NCI-H187 (cell line): ENCODE measurements at regions not wholly inside any gene's neighbourhood (a gene's known extent, or its start where the extent isn't known, plus 50 kb on each side); places are given as distances from the start of the nearest gene placed in this dataset.
"Not testable (repeated sequence)": the region's sequence is repeated elsewhere in the genome, so short reads cannot be mapped to it uniquely, and the experiment has no call there.

Experiments used
- DNase-seq, 2 experiments: peaks; one replicate each; lab custom pipeline; 2025; lab: John Stamatoyannopoulos, UW

DNA sequence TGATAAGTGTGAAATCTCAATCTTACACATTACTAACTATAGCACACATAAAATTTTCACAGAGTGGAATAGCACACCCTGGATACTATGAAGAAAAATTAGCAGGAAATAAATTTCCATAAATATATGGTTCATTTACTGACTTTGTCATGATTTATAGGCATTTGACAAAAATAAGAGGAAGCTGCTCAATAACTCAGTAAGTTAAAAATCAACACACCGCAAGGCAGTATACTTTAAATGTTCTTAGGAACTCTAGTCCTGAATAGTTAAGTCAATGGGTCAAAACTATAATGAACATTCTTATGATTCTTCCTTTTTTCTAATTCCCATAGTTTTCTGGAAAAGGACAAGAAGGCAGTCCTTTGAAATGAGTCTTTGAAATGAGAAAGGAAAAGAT is 1557.8 kb upstream of the RAG2 start:
- no peak for DNase-seq

GRCh38 chr11:38153985-38154384 is 1555.9 kb upstream of the RAG2 start:
- no peak for DNase-seq

DNA sequence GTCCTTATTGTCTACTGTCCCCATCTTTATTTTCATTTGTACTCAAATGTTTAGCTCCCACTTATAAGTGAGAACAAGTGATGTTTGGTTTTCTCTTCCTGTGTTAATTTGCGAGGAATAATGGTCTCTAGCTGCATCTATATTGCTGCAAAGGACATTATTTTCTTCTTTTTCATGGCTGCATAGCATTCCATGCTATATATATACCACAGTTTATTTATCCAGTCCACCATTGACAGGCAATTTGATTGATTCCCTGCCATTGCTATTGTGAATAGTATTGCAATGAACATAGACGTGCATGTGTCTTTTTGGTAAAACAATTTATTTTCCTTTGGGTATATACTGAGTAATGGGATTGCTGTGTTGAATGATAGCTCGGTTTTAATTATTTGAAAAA is 1545.8 kb upstream of the RAG2 start:
- no peak for DNase-seq

DNA sequence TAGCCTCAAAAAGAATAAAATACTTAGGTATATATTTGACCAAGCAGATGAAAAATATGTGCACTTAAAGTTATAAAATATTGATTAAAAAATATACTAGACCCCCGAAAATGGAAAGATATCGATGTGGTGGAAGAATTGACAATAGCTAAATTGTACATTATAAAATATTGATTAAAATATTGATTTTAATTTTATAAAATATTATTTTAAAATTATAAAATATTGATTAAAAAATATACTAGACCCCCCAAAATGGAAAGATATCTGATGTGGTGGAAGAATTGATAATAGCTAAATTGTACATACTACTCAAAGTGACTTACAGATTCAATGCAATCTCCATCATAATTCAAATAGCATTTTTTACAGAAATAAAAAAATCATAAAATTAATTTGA is 1540.9 kb upstream of the RAG2 start:
- DNase-seq: no peak

GRCh38 chr11:38136887-38137286 is 1538.9 kb upstream of the RAG2 start:
- no peak for DNase-seq

- DNase-seq: no peak
Measured at GRCh38 chr11:38131535-38131934, 1533.5 kb upstream of the RAG2 start.

DNA sequence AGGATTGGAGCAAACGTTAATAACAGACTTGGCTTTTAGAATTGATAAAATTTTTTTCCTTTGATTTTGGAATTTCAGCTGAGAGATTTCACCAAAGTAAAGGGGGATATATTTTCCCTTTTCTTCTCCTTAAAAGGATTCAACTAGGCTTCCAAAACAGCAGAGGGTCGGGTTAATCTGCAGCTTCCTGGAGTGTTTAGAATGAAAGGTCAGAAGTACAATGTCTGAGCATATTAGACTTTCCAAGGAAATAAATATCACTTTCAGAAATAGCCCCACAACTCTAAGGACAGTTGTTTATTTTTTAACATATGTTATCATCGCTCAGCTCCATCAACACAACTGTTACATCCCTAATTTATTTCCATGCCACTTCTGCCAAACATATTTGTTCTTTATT is 1532.9 kb upstream of the RAG2 start:
- no peak for DNase-seq

DNA sequence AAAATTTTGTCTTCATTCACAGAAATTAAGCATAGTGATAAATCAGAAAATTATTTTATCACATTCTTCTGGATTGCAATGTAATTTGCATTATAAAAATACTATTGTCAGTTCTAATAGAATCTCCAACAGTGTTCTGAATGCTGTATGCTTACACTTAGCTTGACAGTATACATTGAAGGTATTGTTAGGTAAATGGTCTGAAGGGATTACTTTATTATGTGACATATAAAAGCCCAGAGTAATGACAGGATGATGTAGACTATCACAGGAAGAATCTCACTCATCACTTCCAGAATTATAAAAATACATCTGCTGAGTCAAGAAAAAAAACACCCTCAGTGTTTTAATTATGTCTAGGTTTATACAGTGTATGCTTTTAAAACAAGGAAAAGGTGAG is 1532.5 kb upstream of the RAG2 start:
- DNase-seq: no peak

- DNase-seq: no peak
Measured at GRCh38 chr11:38123673-38124072, 1525.6 kb upstream of the RAG2 start.

DNA sequence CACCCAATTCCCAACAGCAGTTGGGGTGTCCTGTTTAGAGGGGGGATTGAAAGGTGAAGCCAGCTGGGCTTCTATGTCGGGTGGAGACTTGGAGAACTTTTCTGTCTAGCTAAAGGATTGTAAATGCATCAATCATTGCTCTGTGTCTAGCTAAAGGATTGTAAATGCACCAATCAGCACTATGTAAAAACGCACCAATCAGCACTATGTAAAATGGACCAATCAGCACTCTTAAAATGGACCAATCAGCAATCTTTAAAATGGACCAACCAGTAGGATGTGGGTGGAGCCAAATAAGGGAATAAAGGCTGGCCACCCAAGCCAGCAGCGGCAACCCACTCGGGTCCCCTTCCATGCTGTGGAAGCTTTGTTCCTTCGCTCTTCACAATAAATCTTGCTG is 1518.6 kb upstream of the RAG2 start:
- not testable (repeated sequence) for DNase-seq

- DNase-seq: not testable (repeated sequence)
Measured at GRCh38 chr11:38115381-38115780, 1517.3 kb upstream of the RAG2 start.

GRCh38 chr11:38100836-38101462 is 1502.9 kb upstream of the RAG2 start:
- DNase-seq: no peak

- no peak for DNase-seq
Measured at GRCh38 chr11:38095268-38095667, 1497.2 kb upstream of the RAG2 start.

DNA sequence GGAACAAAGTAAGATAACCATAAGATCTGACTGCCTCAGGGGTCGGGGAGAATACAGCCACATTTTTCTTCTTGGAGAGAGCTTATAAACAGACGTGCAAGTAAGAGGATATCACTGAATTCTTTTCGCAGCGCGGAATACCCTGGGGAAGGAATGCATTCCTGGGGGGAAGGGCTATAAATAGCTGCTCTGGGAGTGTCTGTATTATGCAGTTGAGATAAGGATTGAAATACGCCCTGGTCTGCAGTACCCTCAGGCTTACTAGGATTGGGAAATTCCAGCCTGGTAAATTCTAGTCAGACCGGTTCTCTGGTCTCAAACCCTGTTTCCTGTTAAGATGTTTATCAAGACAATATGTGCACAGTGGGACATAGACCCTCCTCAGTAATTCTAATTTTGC is 1491.7 kb upstream of the RAG2 start:
- DNase-seq: no peak

GRCh38 chr11:38060920-38061319 is 1462.9 kb upstream of the RAG2 start:
- DNase-seq: no peak

DNA sequence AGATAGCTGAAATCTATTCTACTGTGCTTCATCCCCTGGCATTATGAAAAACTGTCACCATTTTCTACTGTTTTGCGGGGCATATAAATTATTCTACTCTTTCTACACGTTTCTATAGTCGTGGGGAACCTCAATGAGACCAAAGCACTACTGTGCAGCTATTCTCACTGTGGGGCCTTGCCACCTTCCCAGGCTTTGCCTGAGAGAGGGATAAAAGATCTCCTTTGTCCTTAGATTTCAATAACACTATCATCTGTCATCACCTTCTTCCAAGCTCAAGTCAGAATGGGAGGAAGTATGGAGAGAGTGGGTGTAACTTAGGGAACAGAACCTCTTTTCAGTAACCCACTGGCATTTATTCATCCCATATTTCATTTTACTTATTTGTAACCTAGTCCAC is 1462.1 kb upstream of the RAG2 start:
- no peak for DNase-seq

DNA sequence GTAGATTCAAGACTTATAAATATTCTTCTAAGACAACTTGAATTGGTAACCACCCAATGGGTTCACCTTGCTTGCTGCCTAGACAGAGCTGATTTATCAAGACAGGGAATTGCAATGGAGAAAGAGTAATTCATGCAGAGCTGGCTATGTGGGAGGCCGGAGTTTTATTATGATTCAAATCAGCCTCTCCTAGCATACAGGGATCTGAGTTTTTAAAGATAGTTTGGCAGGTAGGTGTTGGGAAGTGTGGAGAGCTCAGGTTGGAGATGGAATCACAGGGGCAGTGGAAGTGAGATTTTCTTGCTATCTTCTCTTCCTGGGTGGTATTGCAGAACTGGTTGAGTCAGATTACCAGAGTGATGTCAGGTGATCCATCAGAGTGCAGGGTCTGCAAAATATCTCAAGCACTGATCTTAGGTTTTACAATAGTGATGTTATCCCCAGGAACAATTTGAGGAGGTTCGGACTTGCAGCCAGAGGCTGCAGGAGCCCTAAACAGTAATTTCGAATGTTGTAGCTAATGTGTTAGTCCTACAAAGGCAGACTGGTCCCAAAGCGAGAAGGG is 1448.6 kb upstream of the RAG2 start:
- no peak for DNase-seq

DNA sequence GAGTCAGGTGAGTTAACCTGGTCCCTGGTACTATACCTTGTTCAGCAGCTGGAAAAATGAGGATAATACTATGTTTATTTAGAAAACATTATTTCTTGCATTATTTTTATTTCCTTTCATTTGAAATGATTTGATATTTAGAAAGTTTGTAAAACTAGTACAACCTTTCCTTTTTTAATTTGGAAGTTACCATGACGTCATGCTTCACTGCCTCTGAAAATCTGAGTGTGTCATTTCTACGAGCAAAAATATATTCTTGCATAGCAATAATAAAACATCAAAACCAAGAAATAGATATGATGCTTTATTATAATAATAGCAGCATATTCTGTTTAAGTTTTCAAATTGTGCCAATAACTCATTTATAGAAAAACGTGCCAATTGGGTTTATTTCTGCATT is 1445.0 kb upstream of the RAG2 start:
- no peak for DNase-seq

DNA sequence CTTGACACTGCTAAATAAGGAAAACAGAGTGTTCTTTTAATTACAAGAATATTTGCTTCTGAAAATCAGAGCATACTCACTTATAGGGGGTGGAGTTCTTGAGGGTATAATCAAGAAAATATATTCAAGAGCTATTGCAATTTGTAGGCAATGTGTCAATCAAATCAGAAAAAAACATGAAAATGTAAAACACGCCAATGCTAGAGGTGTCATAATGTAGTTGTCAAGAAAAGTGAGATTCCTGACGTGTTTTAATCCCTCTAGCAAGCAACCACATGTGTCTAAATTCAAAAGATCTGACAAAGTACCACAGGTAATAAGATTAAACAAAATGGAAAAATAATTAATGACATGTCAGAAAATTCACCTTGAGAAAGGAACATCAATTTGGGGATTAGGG is 1440.7 kb upstream of the RAG2 start:
- no peak for DNase-seq

GRCh38 chr11:38019072-38019775 is 1421.2 kb upstream of the RAG2 start:
- DNase-seq: no peak

- no peak for DNase-seq
Measured at GRCh38 chr11:38014405-38014804, 1416.4 kb upstream of the RAG2 start.

- no peak for DNase-seq
Measured at GRCh38 chr11:38013157-38013556, 1415.1 kb upstream of the RAG2 start.

DNA sequence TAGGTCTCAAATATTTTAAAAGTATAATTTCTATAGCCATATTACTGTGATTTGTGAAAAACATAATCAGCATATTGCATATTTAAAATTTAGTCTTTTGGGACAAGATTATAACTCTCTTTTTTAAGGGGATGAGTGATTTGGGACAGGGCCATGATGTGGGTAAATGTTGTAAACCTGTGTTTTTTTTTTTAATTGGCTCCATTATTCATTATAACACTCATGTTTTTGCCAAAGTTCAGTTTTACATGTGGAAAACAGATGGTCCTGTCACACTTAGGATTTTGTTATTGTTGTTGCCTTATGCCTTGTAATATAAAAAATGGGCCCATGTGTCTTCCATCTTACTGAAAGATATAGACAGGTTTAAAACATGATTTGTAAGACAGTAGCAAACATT is 1413.5 kb upstream of the RAG2 start:
- no peak for DNase-seq

DNA sequence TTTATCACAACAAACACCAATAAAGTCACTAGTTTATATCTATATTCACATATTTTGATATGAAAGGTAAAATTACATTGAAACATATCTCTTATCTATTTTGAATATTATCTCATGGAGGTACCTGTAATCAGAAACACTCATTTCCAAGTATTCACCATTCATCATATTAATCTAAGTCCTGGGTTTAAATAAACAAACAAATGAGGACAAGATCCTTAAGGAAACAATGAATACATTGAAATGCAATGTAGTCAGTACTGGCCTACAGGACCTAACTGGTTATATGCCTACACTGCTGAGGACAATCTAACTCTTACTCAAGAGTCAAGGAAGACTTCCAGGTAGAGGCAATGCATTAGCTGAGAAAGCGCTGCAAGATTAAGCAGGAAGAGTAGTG is 1411.9 kb upstream of the RAG2 start:
- no peak for DNase-seq
